Stimulated activated naive CD8-positive, alpha-beta T cell treated with anti-CD3 and anti-CD28 coated beads, Interleukin-15, amount 100 ng/mL, for 72 hours (primary cell): ENCODE measurements at regions not wholly inside any gene's neighbourhood (a gene's known extent, or its start where the extent isn't known, plus 50 kb on each side); places are given as distances from the start of the nearest gene placed in this dataset.

Experiments used
- ATAC-seq: fragments of 150-1000 bp; cut with Tn5 transposase; 2 replicates; pipeline ENCODE4 v1.10.0; 2021; ENCODE audit warnings: mild to moderate bottlenecking, moderate library complexity
- DNase-seq, 2 donors: peaks; one replicate each; pipeline ENCODE4 v3.0.0; 2021 to 2022
- H3K27ac Mint-ChIP-seq, 2 donors: one replicate each; pipeline ENCODE4 v1.8.0; 2022; ENCODE audit warnings: mild to moderate bottlenecking in 2 of 2, mixed read lengths in 2 of 2, moderate library complexity in 2 of 2
- H3K27me3 Mint-ChIP-seq: one replicate; pipeline ENCODE4 v1.8.0; 2022; ENCODE audit warnings: mixed read lengths
- H3K4me1 Mint-ChIP-seq: one replicate; pipeline ENCODE4 v1.8.0; 2022; ENCODE audit warnings: mild to moderate bottlenecking, mixed read lengths
- H3K4me3 Mint-ChIP-seq, 2 donors: one replicate each; pipeline ENCODE4 v1.8.0; 2022; ENCODE audit warnings: mild to moderate bottlenecking in 2 of 2, mixed read lengths in 2 of 2, moderate library complexity in 1 of 2
- H3K9me3 Mint-ChIP-seq, 2 donors: one replicate each; pipeline ENCODE4 v1.8.0; 2022; ENCODE audit warnings: mixed read lengths in 2 of 2

GRCh38 chr7:33732462-33732861 lies 172.9 kb upstream of the BMPER start:
- Mint-ChIP-seq H3K4me3 (no peak overlapping the region), H3K27ac (no peak overlapping the region), H3K9me3 (peaks cover 0 to 3% of the 10 kb centered on the region in 2 donors), H3K4me1 (no peaks in the 10 kb centered on the region), H3K27me3 (no peaks in the 10 kb centered on the region)
- ATAC-seq = no peak
- DNase-seq = no peak

DNA sequence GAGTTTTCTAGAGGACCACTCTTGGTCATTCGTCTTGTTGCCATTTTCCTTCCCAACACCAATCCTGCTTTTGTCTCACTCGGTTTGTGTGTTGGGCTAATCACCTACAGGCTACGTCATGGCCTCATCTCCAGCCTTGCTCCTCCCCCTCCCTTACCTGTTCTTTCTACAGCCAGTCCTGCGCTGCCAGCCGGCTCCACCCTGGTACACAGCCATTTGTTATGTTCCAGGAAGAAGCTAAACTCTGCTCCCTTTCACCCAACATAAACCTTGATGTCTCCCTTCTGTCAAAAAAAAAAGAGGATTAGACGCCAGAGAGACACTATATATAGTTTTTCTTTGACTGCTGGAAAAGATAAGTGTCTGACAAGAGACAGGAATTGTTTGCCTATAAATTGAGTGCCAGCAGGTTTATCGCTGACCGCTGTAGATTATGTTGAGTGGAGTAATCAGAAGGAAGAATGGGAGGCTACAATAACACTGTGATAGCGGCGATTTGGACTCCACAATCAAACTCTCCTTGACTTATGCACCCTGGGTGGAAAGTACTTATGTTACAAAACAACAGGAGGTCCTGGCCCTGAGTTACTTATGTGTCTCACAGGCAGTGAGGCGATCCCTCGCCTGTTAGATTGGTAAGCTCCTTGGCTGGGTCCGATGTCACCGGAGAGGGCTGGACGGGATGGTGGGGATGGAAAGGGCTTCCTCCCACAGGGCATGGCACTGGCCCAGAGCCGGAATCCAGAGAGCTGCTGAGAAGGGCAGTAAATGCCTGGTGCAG lies 171.3 kb upstream of the BMPER start:
- no peak for DNase-seq
- H3K27ac Mint-ChIP-seq = peak overlapping the region in 1 of 2 donors; percentile 45
- peaks cover 0 to 3% of the 10 kb centered on the region in 2 donors for H3K9me3 Mint-ChIP-seq
- no peaks in the 10 kb centered on the region for H3K27me3 Mint-ChIP-seq
- no peaks in the 10 kb centered on the region for H3K4me1 Mint-ChIP-seq
- ATAC-seq = no peak
- no peak overlapping the region for H3K4me3 Mint-ChIP-seq

GRCh38 chr7:33735403-33735802 lies 169.9 kb upstream of the BMPER start:
- H3K27me3 Mint-ChIP-seq = no peaks in the 10 kb centered on the region
- H3K4me1 Mint-ChIP-seq = no peaks in the 10 kb centered on the region
- H3K9me3 Mint-ChIP-seq = no peaks in the 10 kb centered on the region
- H3K4me3 Mint-ChIP-seq = no peak overlapping the region
- H3K27ac Mint-ChIP-seq = no peak overlapping the region
- DNase-seq = no peak
- ATAC-seq = no peak

- H3K4me3 Mint-ChIP-seq = no peak overlapping the region
- ATAC-seq = no peak
- H3K27ac Mint-ChIP-seq = no peak overlapping the region
- H3K27me3 Mint-ChIP-seq = no peaks in the 10 kb centered on the region
- no peak for DNase-seq
- H3K9me3 Mint-ChIP-seq = no peaks in the 10 kb centered on the region
- no peaks in the 10 kb centered on the region for H3K4me1 Mint-ChIP-seq
Measured at GRCh38 chr7:33736521-33737221, 168.7 kb upstream of the BMPER start.

GRCh38 chr7:33738260-33738935 lies 166.9 kb upstream of the BMPER start:
- H3K9me3 Mint-ChIP-seq = peaks cover 0 to 10% of the 10 kb centered on the region in 2 donors
- H3K4me1 Mint-ChIP-seq = no peaks in the 10 kb centered on the region
- DNase-seq (no peak), ATAC-seq (no peak)
- no peak overlapping the region for H3K27ac Mint-ChIP-seq
- H3K4me3 Mint-ChIP-seq = no peak overlapping the region
- no peaks in the 10 kb centered on the region for H3K27me3 Mint-ChIP-seq

DNA sequence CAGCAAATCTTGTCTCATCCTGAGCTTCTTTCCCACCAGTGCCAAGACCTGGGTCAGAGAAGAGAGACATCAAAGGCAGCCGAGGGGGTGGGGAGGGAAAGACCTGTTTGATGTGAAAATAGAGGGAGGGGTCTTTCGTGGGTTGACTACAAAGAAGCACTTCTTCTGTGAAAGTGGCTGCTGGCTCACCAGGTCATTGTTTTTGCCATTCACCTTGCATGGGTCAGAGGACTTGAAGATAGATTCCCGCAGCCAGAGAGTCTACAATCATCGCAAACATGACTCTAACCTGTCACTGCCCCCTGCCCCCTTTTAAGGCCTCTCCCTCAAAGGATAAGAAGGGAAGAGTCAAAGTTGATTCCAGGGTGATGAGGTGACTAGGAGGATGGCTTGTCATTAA lies 166.1 kb upstream of the BMPER start:
- DNase-seq = no peak
- H3K4me1 Mint-ChIP-seq = no peaks in the 10 kb centered on the region
- no peak overlapping the region for H3K4me3 Mint-ChIP-seq
- peaks cover 0 to 10% of the 10 kb centered on the region in 2 donors for H3K9me3 Mint-ChIP-seq
- H3K27me3 Mint-ChIP-seq = no peaks in the 10 kb centered on the region
- no peak for ATAC-seq
- H3K27ac Mint-ChIP-seq = no peak overlapping the region

DNA sequence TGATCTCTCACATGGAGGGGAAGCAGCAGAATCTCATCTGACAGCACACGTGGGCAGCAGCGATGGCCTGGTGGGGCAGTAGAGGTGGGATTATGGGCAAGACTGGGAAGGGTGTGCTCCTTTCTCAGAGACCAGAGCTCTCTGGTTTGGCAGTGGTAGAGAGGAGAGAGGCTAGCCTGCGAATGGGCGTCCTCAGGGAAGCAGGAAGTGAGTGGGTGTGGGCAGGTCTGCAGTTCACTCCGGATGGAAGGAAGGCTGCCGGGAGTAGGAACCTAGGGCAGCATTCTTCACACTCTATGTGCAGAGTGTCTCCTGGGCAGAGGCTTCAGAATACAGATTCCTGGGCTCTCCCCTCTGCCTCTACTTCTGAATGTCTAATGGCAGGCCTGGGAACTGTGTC lies 162.8 kb upstream of the BMPER start:
- no peaks in the 10 kb centered on the region for H3K4me1 Mint-ChIP-seq
- no peak overlapping the region for H3K4me3 Mint-ChIP-seq
- ATAC-seq = no peak
- peaks cover 0 to 10% of the 10 kb centered on the region in 2 donors for H3K9me3 Mint-ChIP-seq
- peak overlapping the region in 1 of 2 donors; percentile 69 for H3K27ac Mint-ChIP-seq
- H3K27me3 Mint-ChIP-seq = no peaks in the 10 kb centered on the region
- DNase-seq = no peak

DNA sequence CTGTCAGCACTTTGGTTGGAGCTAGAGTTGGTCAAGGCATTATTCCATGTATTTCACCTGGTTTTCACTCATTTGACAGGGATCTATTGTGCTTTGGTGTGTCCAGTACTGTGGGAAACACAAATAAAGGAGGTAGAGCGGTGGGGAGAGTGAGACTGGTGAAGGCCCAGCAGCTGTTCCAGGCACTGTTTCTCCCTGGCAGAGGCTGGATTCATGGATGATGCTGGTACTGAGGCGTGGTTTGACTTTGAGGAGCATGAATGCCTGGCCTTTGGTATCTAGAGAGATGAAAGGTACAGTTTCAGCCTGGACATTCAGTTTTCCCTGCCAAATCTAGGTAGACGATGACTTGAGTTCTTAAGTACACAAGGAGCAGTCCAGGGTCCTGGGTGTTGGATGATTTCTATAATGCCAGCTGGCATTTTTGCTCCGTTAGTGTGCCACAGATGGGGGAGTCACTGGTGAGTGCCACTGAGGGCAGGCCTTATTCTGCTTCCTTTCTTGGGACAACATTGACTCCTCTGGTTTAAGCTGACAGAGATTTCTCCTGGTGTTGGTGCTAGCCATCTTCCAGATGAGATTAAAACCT lies 162.2 kb upstream of the BMPER start:
- no peak overlapping the region for H3K27ac Mint-ChIP-seq
- H3K4me1 Mint-ChIP-seq = no peaks in the 10 kb centered on the region
- ATAC-seq = no peak
- no peaks in the 10 kb centered on the region for H3K27me3 Mint-ChIP-seq
- peaks cover 0 to 10% of the 10 kb centered on the region in 2 donors for H3K9me3 Mint-ChIP-seq
- no peak overlapping the region for H3K4me3 Mint-ChIP-seq
- no peak for DNase-seq

- Mint-ChIP-seq H3K4me3 (no peak overlapping the region), H3K27ac (no peak overlapping the region), H3K9me3 (peaks cover 0 to 10% of the 10 kb centered on the region in 2 donors), H3K4me1 (no peaks in the 10 kb centered on the region), H3K27me3 (no peaks in the 10 kb centered on the region)
- DNase-seq = no peak
- no peak for ATAC-seq
Measured at GRCh38 chr7:33743594-33743993, 161.7 kb upstream of the BMPER start.

DNA sequence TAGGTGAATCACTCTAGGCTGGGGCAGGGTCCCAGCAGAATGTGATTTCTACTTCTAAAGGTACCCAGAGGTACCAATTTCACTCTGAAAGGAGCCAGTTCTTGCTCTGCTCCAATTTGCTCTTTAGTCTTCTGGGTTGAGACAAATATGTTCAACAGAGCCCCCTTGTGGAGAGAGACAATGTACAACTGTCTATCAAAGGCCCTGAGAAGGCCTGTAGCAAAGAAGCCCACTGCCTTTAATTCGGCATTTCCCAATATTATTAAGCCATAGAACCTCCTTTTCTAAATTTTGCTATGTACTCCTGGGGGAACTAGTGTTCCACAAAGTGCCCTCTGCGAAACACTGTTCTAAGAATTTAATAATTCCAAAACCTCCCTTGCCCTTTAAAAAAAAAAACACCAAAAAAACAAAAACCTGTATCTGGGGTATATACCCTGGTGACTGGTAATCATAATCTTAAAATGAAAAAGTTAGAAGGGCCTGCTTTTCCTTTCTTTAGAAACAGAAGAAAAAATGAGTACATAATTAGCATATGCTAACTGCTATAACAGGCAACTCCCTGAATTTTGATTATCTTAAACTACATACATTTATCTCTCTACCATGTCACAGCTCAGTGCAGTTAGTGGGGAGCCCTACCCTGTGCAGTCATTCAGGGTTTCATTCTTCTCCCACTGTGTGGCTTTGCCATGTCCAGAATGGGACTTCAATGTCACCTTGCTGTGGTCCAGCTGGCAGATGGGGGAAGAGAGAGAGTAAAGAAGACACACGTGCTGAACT lies 160.9 kb upstream of the BMPER start:
- H3K4me3 Mint-ChIP-seq = no peak overlapping the region
- DNase-seq (no peak), ATAC-seq (no peak)
- H3K27ac Mint-ChIP-seq = no peak overlapping the region
- H3K9me3 Mint-ChIP-seq = peaks cover 0 to 10% of the 10 kb centered on the region in 2 donors
- H3K4me1 Mint-ChIP-seq = no peaks in the 10 kb centered on the region
- H3K27me3 Mint-ChIP-seq = no peaks in the 10 kb centered on the region

GRCh38 chr7:33745934-33746333 lies 159.4 kb upstream of the BMPER start:
- Mint-ChIP-seq H3K27ac (no peak overlapping the region), H3K27me3 (no peaks in the 10 kb centered on the region), H3K9me3 (peaks cover 0 to 10% of the 10 kb centered on the region in 2 donors), H3K4me1 (no peaks in the 10 kb centered on the region), H3K4me3 (no peak overlapping the region)
- no peak for ATAC-seq
- no peak for DNase-seq

GRCh38 chr7:33748793-33749192 lies 156.5 kb upstream of the BMPER start:
- no peak for ATAC-seq

GRCh38 chr7:33750177-33750576 lies 155.2 kb upstream of the BMPER start:
- no peak for DNase-seq
- Mint-ChIP-seq H3K27me3 (no peaks in the 10 kb centered on the region), H3K4me1 (no peaks in the 10 kb centered on the region), H3K27ac (no peak overlapping the region), H3K4me3 (no peak overlapping the region), H3K9me3 (no peaks in the 10 kb centered on the region)
- no peak for ATAC-seq

More at GRCh38 chr7:33748793-33749192, 156.5 kb upstream of the BMPER start:
- no peak overlapping the region for H3K4me3 Mint-ChIP-seq
- H3K4me1 Mint-ChIP-seq = no peaks in the 10 kb centered on the region
- no peaks in the 10 kb centered on the region for H3K27me3 Mint-ChIP-seq
- no peaks in the 10 kb centered on the region for H3K9me3 Mint-ChIP-seq
- no peak for DNase-seq
- H3K27ac Mint-ChIP-seq = no peak overlapping the region

- Mint-ChIP-seq H3K27ac (peak overlapping the region in 1 of 2 donors; percentile 74), H3K9me3 (no peaks in the 10 kb centered on the region), H3K27me3 (no peaks in the 10 kb centered on the region), H3K4me1 (no peaks in the 10 kb centered on the region), H3K4me3 (no peak overlapping the region)
- ATAC-seq (no peak), DNase-seq (no peak)
Measured at GRCh38 chr7:33751443-33751842, 153.9 kb upstream of the BMPER start.

- Mint-ChIP-seq H3K27ac (no peak overlapping the region), H3K4me1 (no peaks in the 10 kb centered on the region), H3K4me3 (no peak overlapping the region), H3K9me3 (no peaks in the 10 kb centered on the region), H3K27me3 (no peaks in the 10 kb centered on the region)
- ATAC-seq (no peak), DNase-seq (no peak)
Measured at GRCh38 chr7:33753881-33754525, 151.3 kb upstream of the BMPER start.
